Heart left ventricle (tissue), 16 donors: ENCODE measurements at regions not wholly inside any gene's neighbourhood (a gene's known extent, or its start where the extent isn't known, plus 50 kb on each side); places are given as distances from the start of the nearest gene placed in this dataset.

ENCODE experiments used
- ATAC-seq, 4 donors: fragments of 200-7000 bp; cut with Tn5 transposase; one replicate each; pipeline ENCODE4 v1.9.1; 2020 to 2022; ENCODE audit warnings: moderate library complexity in 4 of 4, mild to moderate bottlenecking in 3 of 4, moderate number of reproducible peaks in 1 of 4
- DNase-seq, 5 donors: peaks; one replicate each; pipeline ENCODE4 v3.0.0-alpha.2; 2020
- H3K27ac ChIP-seq, 12 donors: fragments of 200-600 bp; sonication (generic) in 4 of 12; one replicate each; pipeline versions ENCODE4 v1.5.0 to v1.8.0; 2016 to 2022; ENCODE audit warnings: mild to moderate bottlenecking in 2 of 12
- H3K27me3 ChIP-seq, 9 donors: fragments of 200-600 bp; sonication (generic) in 2 of 9; one replicate each; pipeline versions ENCODE4 v1.5.1 to v1.8.0; 2016 to 2022; ENCODE audit warnings: mild to moderate bottlenecking in 3 of 9
- H3K36me3 ChIP-seq, 9 donors: fragments of 200-600 bp; sonication (generic) in 2 of 9; one replicate each; pipeline versions ENCODE4 v1.5.0 to v1.8.0; 2018 to 2022; ENCODE audit warnings: mild to moderate bottlenecking in 2 of 9
- H3K4me1 ChIP-seq, 12 donors: fragments of 200-600 bp; sonication (generic) in 4 of 12; one replicate each; pipeline versions ENCODE4 v1.5.0 to v1.8.0; 2016 to 2022; ENCODE audit warnings: mild to moderate bottlenecking in 3 of 12
- H3K4me3 ChIP-seq, 12 donors: fragments of 200-600 bp; sonication (generic) in 4 of 12; one replicate each; pipeline versions ENCODE4 v1.5.0 to v1.8.0; 2017 to 2022; ENCODE audit warnings: mild to moderate bottlenecking in 9 of 12, moderate library complexity in 4 of 12
- H3K9me3 ChIP-seq, 12 donors: fragments of 200-600 bp; sonication (generic) in 4 of 12; one replicate each; pipeline versions ENCODE4 v1.5.0 to v1.8.0; 2016 to 2022; ENCODE audit warnings: mild to moderate bottlenecking in 1 of 12
- POLR2A ChIP-seq, 2 donors: fragments of 450-650 bp; IDR thresholded peaks; one replicate each; pipeline ENCODE4 v1.6.1; 2017; ENCODE audit warnings: antibody characterized with exemption in 2 of 2, mild to moderate bottlenecking in 2 of 2, moderate library complexity in 2 of 2
- WGBS, 4 donors: extraction: QIAGEN DNeasy Blood & Tissue Kit in 2 of 4; methylation state at CpG; one replicate each; pipeline versions ENCODE4 v1.1.5 to v1.1.7; 2013 to 2018; 5-methylcytosine and 5-hydroxymethylcytosine counted together
- intact Hi-C, 10 donors: fragments of 100-400 bp; cut with DNase I; formaldehyde crosslinking; loops; one replicate each; pipeline versions ENCODE4 v1.11.1 to v1.14.2; 2022
- TF ChIP-seq, protein P1 (sequence below), 12 donors: fragments of 200-600 bp; sonication (generic) in 4 of 12; IDR thresholded peaks; one replicate each; pipeline versions ENCODE4 v1.5.0 to v1.8.0; 2018 to 2022; ENCODE audit warnings: antibody characterized with exemption in 12 of 12, mild to moderate bottlenecking in 5 of 12
- donor health status: ischemic (EF 13 %, LVEDD 7.1; RV severe dilation, severe dysfunction).
- donor health status: healthy with polysubstance abuse.
- donor health status: DM: no; HTN: yes; CAD: no.
- donor health status: DM: no; HTN: no; CAD: no.
- donor health status: ischemic (EF 25% LVEDD 6.9; RV normal size, moderate dysfunction).
- donor health status: ischemic (EF 25% LVEDD 5.7; RV mildly dilated, moderate dysfunction).
- donor health status: healthy.
- donor health status: DM: yes; HTN: yes; CAD: no.
- donor health status: ischemic (EF 35%, LVEDD 5.7; RV mildly dilated, moderate dysfunction).
- donor health status: nonischemic (EF 11% LVEDD 7.7; RV severe dilation, severe dysfunction).
- donor health status: DM: yes; HTN: yes; CAD: no.
- donor health status: PGD.
- donor health status: ischemic (EF 29% LVEDD 5.4; RV normal size, mild dysfunction).
- donor health status: nonischemic (EF 23%, LVEDD 6.1; RV moderate dilation, normal function).

GRCh38 chr18:70500748-70501147, 211.9 kb downstream of the SOCS6 start:
- Histone ChIP-seq H3K4me1 (no peaks in the 10 kb centered on the region), H3K4me3 (no peak overlapping the region), H3K36me3 (no peaks in the 10 kb centered on the region), H3K9me3 (no peaks in the 10 kb centered on the region), H3K27ac (no peak overlapping the region), H3K27me3 (peaks cover 0 to 15% (median 0%) of the 10 kb centered on the region in 9 donors)
- TF ChIP-seq POLR2A (IDR thresholded peaks at IDR 0.05), result no peak
- TF ChIP-seq, protein P1, sequence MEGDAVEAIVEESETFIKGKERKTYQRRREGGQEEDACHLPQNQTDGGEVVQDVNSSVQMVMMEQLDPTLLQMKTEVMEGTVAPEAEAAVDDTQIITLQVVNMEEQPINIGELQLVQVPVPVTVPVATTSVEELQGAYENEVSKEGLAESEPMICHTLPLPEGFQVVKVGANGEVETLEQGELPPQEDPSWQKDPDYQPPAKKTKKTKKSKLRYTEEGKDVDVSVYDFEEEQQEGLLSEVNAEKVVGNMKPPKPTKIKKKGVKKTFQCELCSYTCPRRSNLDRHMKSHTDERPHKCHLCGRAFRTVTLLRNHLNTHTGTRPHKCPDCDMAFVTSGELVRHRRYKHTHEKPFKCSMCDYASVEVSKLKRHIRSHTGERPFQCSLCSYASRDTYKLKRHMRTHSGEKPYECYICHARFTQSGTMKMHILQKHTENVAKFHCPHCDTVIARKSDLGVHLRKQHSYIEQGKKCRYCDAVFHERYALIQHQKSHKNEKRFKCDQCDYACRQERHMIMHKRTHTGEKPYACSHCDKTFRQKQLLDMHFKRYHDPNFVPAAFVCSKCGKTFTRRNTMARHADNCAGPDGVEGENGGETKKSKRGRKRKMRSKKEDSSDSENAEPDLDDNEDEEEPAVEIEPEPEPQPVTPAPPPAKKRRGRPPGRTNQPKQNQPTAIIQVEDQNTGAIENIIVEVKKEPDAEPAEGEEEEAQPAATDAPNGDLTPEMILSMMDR (IDR thresholded peaks at IDR 0.05), result no peak
- ATAC-seq (no peak), DNase-seq (no peak)
- intact Hi-C loops, result loop anchor here in 1 of 10 donors (10.0 kb wide), 1 partner anchor 64 kb away; no protein-coding TSS in a partner anchor
- WGBS, 4 donors, result 84 to 89% (median 87%) methylated on average over 2 of the region's 2 CpGs

GRCh38 chr18:70499218-70499691, 210.4 kb downstream of the SOCS6 start:
- no peak overlapping the region for H3K4me3 ChIP-seq
- H3K27me3 ChIP-seq, result peaks cover 0 to 7% (median 0%) of the 10 kb centered on the region in 9 donors
- no peak for ATAC-seq
- intact Hi-C loops, result no loop called here
- no peak overlapping the region for H3K27ac ChIP-seq
- H3K4me1 ChIP-seq, result no peaks in the 10 kb centered on the region
- H3K9me3 ChIP-seq, result no peaks in the 10 kb centered on the region
- no peaks in the 10 kb centered on the region for H3K36me3 ChIP-seq
- no peak for TF ChIP-seq POLR2A (IDR thresholded peaks at IDR 0.05)
- TF ChIP-seq, protein P1 (IDR thresholded peaks at IDR 0.05), result no peak
- DNase-seq, result no peak
- 77 to 87% (median 81%) methylated on average over 13 to 31 of the region's 31 CpGs for WGBS, 4 donors

DNA sequence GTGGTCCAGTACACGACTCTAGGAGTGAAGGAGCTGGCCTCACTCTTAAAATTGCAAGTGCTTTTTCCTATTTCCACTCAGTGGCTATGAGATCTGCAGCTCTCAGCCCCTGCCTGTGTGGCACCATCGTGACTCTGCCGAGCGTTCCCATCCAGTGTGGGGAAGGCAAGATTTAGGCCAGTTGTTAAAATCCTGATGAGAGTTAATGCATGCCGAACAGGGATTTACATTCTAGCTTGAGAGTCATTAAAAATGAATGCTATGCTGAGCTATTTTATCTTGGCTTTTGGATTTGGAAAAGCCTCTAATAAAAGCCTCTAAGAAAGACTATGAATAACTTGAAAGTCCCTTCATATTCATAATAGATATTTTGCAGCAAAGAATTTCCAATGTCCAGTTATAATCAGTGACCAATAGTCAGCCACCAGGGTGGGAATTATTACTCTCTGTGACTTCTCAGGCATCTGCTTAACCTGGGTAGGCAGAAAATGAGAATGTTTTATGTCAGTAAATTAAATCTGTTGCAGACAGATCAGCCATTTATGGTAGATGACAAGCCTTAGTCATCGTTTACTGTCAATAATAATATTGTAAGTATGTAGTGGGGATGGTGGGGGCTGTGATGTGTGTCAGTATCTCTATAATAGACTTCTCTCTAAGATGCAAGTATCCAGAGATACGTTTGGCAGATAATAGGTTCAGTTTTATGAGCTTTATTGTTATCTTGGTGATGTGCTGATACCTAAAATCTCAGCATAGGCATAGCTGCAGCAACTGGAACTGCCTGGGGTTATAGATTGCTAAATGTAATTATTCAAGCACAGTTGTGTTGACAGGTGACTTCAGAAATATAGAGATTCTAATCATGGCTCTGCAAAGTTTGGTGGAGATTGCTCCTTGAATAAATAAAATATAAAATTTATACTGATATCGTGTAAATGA, 207.8 kb downstream of the SOCS6 start:
- WGBS, 4 donors, result 73 to 81% (median 76%) methylated on average over 8 of the region's 8 CpGs
- TF ChIP-seq, protein P1 (IDR thresholded peaks at IDR 0.05), result no peak
- TF ChIP-seq POLR2A (IDR thresholded peaks at IDR 0.05), result no peak

GRCh38 chr18:70494524-70494923, 205.7 kb downstream of the SOCS6 start:
- whole genome bisulfite sequencing, 4 donors, result 86 to 94% (median 89%) methylated on average over 2 of the region's 2 CpGs

More for the DNA sequence above, 207.8 kb downstream of the SOCS6 start:
- H3K4me3 ChIP-seq, result no peak overlapping the region
- DNase-seq, result no peak
- no peak for ATAC-seq
- H3K36me3 ChIP-seq, result no peaks in the 10 kb centered on the region
- peaks cover 0 to 3% (median 0%) of the 10 kb centered on the region in 9 donors for H3K27me3 ChIP-seq
- H3K27ac ChIP-seq, result no peak overlapping the region
- intact Hi-C loops, result no loop called here
- no peaks in the 10 kb centered on the region for H3K4me1 ChIP-seq
- H3K9me3 ChIP-seq, result no peaks in the 10 kb centered on the region

More at GRCh38 chr18:70494524-70494923, 205.7 kb downstream of the SOCS6 start:
- intact Hi-C loops, result no loop called here
- TF ChIP-seq, protein P1 (IDR thresholded peaks at IDR 0.05), result peak in 1 of 12 donors; percentile 4
- no peak for TF ChIP-seq POLR2A (IDR thresholded peaks at IDR 0.05)
- DNase-seq, result no peak
- Histone ChIP-seq H3K4me3 (no peak overlapping the region), H3K9me3 (no peaks in the 10 kb centered on the region), H3K27me3 (peaks cover 0 to 3% (median 0%) of the 10 kb centered on the region in 9 donors), H3K27ac (no peak overlapping the region), H3K36me3 (no peaks in the 10 kb centered on the region), H3K4me1 (peaks cover 0 to 7% (median 0%) of the 10 kb centered on the region in 12 donors)
- ATAC-seq, result no peak
